Islet precursor cell (in vitro differentiated cells): ENCODE measurements at regions not wholly inside any gene's neighbourhood (a gene's known extent, or its start where the extent isn't known, plus 50 kb on each side); places are given as distances from the start of the nearest gene placed in this dataset.
A peak's percentile ranks its signal among the peaks of the same experiment; 100 is the strongest.
"Not testable (repeated sequence)": the region's sequence is repeated elsewhere in the genome, so short reads cannot be mapped to it uniquely, and the experiment has no call there.

Source experiments
- DNase-seq: peaks from one replicate; pipeline ENCODE4 v3.0.0-alpha.2; 2018

DNA sequence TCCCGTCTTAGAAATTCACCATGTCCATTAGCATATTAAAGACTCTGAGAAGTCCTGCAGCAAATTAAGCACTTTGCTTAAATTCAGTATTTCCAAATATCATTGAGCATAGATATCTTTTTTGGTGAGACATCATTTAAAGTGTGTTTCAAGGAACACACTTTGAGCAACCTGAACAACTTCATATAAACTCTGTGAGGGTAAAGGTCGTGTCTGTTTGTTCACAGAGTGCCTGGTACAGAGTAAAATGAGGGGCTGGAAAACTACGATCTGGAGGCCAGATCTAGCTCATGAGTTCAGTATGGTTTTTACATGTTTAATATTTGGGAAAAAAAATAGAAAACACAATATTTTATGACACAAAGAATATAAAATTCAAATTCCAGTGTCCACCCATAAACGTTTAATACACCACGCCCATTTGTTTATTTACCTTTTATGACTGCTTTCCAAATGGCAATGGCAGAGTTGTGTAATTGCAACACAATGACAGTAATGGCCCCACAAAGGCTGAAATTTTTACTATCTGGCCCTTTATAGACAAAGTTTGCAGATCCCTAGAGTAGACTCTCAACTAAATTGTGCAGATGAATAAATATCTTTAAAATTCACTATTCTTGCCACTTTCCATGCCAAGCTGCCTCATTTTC is 67.4 kb downstream of the SNTN start:
- no peak for DNase-seq

GRCh38 chr3:63720951-63721350 is 68.5 kb downstream of the SNTN start:
- not testable (repeated sequence) for DNase-seq

- DNase-seq: peak; percentile 89
These were observed 72.5 kb downstream of the SNTN start for GRCh38 chr3:63724987-63725386.

GRCh38 chr3:63726656-63727055 is 74.2 kb downstream of the SNTN start:
- no peak for DNase-seq

GRCh38 chr3:63727233-63727632 is 74.8 kb downstream of the SNTN start:
- no peak for DNase-seq

DNA sequence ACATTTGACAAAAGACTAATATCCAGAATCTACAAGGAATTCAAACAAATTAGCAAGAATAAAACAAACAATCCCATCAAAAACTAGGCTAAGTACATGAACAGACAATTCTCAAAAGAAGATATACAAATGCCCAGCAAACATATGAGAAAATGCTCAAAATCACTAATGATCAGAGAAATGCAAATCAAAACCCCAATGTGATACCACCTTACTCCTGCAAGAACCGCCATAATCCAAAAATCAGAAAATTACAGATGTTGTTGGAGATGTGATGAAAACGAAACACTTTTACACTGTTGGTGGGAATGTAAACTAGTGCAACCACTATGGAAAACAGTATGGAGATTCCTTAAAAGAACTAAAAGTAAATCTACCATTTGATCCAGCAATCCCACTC is 79.4 kb downstream of the SNTN start:
- DNase-seq: no peak

DNA sequence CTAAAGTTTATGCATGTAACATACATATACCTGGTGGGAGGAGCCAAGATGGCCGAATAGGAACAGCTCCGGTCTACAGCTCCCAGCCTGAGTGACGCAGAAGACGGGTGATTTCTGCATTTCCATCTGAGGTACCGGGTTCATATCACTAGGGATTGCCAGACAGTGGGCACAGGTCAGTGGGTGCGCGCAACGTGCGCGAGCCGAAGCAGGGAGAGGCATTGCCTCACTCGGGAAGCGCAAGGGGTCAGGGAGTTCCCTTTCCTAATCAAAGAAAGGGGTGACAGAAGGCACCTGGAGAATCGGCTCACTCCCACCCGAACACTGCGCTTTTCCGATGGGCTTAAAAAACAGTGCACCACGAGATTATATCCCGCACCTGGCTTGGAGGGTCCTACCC is 80.8 kb downstream of the SNTN start:
- DNase-seq: not testable (repeated sequence)

GRCh38 chr3:63734632-63735031 is 82.2 kb downstream of the SNTN start:
- not testable (repeated sequence) for DNase-seq

DNA sequence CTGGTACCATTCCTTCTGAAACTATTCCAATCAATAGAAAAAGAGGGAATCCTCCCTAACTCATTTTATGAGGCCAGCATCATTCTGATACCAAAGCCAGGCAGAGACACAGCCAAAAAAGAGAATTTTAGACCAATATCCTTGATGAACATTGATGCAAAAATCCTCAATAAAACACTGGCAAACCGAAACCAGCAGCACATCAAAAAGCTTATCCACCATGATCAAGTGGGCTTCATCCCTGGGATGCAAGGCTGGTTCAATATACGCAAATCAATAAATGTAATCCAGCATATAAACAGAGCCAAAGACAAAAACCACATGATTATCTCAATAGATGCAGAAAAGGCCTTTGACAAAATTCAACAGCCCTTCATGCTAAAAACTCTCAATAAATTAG is 82.3 kb upstream of the C3orf49 start:
- not testable (repeated sequence) for DNase-seq

DNA sequence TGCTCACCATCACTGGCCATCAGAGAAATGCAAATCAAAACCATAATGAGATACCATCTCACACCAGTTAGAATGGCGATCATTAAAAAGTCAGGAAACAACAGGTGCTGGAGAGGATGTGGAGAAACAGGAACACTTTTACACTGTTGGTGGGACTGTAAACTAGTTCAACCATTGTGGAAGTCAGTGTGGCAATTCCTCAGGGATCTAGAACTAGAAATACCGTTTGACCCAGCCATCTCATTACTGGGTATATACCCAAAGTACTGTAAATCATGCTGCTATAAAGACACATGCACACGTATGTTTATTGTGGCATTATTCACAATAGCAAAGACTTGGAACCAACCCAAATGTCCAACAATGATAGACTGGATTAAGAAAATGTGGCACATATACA is 80.5 kb upstream of the C3orf49 start:
- not testable (repeated sequence) for DNase-seq

GRCh38 chr3:63739474-63739873 is 79.6 kb upstream of the C3orf49 start:
- DNase-seq: no peak

GRCh38 chr3:63740116-63740515 is 79.0 kb upstream of the C3orf49 start:
- DNase-seq: no peak

DNA sequence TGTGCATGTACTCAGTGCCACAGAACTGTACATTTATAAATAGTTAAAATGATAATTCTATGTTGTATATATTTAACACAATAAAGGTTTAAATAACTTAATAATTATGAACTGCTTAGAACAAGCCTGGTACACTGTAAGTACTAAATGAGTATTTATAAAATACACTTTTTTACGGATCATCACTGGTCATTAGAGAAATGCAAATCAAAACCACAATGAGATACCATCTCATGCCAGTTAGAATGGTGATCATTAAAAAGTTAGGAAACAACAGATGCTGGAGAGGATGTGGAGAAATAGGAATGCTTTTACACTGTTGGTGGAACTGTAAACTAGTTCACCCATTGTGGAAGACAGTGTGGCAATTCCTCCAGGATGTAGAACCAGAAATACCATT is 74.4 kb upstream of the C3orf49 start:
- DNase-seq: not testable (repeated sequence)

- DNase-seq: no peak
These were observed 73.3 kb upstream of the C3orf49 start for GRCh38 chr3:63745757-63746156.

- no peak for DNase-seq
These were observed 72.9 kb upstream of the C3orf49 start for GRCh38 chr3:63746211-63746610.

DNA sequence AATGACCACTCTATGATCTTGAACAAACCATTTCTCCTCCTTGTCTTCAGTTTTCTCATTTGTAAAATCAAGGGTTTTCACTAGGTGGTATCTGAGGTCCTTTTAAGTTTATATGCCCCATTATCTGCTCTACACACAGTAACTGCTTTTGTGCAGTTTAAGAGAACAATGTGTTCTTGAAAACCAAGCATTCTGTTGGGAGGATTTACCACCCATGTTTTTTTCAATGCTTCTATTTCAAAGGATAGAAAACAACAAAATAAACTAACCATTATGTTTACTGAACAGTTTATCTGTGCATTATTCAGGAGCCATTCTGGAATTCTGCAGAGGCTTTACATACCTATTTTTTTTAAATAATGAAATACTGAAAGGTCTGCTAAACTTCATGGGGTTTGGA is 67.6 kb upstream of the C3orf49 start:
- no peak for DNase-seq

DNA sequence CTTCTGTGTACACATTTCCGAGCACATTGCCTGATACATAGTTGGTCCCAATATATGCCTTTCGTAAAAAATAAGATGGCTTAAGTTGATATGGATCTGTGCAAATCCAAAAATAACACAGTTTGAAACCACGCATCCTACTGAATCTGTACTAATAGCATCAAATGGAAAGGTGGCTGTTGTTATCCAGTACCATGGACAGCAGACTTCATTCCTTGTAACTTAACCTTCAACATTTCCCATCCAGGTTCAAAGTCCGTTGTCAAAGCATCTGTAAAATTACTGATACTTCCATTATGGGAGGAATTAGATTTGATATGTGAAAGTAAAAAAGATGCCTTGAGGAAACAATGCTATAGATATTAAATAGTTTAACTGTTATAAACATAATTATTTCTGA is 65.5 kb upstream of the C3orf49 start:
- no peak for DNase-seq

DNA sequence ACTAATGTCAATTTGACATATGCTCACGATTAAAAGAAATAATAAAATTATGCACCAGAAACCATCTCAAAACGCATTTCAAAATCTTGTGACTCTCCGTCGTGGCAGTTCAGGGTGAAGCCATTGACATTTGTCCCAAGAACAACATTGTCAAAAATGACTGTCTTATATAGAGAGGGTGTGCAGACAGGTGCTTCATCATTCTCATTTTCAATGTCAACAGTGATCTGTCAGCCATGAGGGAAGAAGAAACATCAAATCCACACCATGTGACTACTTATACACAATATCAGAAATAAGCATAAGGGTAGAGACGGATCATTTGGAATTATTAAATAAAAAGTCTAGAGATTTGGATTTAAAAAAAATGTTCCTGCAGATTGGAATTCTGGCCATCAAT is 65.1 kb upstream of the C3orf49 start:
- DNase-seq: no peak

DNA sequence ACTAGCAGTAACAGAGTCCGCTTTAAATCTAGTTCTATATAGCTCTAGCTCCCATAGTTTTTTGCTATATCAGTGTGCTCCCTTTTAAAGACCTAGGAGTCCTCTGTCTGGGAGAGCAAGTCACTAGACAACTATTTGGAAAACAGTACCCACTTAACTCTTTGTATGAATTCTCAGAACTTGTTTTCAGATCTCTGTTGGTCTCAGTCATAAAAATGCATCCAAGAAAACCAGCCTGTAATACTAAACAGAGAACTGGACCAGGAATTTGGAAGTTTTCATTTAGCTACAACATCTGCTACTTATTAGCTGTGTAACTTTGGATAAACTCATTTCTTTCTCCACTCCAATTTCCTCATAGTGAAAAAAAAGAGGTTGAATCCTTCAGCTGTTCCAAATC is 56.9 kb upstream of the C3orf49 start:
- DNase-seq: no peak

DNA sequence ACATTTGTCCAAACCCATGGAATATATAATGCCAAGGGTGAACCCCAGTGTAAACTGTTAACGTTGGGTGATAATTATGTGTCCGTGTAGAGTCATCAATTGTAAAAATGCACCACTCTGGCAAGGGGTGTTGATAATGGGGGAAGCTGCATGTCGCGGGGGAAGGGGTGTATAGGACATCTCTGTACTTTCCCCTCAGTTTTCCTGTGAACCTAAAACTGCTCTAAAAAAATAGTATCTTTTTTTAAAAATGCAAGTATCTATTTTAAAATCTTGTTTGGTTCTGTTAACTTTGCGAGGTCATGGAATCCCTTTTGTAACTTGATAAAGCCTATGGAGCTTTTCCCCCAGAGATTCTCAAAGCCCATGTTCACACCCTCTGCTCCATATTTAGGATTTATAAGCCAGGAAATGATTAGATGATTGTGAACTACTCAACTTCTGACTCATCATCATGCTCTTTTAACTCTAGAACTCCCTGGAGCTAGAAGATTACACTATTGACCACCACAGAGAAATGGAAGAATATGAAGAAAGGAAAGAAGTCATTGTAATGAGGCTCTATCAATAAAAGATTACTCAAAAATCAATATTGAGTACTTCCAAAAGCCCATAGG is 56.1 kb upstream of the C3orf49 start:
- DNase-seq: no peak

- DNase-seq: no peak
These were observed 54.6 kb upstream of the C3orf49 start for GRCh38 chr3:63764511-63764910.

DNA sequence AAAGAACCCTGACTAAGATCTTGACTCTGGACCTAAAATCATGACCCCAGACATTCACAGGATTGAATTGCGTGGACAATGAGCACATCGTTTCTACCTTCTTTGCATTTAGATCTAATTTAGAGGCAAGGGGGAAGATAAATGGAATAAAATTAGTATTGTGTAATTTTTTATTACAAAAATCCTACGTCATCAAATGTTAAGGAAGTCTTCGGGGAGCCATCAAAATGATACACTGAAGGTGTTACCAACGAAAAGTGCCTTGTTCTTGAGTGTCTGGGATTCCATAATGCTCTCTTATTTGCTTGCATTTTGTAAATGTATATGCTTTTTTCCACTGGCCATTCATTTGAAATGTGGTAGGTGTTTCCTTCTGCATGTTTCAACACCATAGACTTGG is 52.8 kb upstream of the C3orf49 start:
- no peak for DNase-seq

DNA sequence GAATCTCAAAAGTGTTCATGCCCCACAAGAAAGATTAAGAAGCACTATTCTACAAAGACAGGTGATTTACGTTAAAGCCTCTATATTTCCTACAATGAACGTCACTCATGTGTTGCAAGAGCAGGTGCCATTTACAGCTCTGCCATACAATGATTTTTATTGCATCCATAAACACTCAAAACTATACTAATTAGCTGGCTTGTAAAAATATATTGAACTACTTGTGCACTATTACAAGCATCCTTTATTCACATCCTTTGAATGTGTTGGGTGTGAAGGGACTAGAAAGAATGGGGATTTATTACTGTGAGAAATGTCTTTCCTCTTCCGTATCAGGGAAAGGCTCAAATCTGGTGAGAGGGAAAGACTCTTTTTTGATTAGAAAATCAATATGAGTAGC is 50.7 kb upstream of the C3orf49 start:
- DNase-seq: no peak

DNA sequence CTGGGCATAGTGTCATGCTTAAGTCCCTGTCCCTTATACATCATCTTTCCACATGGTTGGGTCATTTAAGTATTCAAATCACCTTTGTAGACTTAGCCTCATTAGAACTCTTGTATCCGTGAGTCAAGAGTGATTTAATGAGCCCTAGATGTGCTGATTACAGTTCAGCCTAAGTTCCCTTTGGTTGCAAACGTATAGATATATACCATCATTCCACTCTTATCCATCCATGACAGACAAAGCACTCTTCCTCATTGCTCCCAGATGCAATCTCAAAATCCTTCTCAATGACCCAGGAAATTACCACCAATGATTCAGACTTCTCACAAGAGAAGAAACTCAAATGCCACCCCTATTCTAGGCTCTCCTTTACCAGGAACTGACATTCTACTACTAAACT is 50.2 kb upstream of the C3orf49 start:
- no peak for DNase-seq
